ENCODE measurements at regions not wholly inside any gene's neighbourhood (a gene's known extent, or its start where the extent isn't known, plus 50 kb on each side); places are given as distances from the start of the nearest gene placed in this dataset.

DNA sequence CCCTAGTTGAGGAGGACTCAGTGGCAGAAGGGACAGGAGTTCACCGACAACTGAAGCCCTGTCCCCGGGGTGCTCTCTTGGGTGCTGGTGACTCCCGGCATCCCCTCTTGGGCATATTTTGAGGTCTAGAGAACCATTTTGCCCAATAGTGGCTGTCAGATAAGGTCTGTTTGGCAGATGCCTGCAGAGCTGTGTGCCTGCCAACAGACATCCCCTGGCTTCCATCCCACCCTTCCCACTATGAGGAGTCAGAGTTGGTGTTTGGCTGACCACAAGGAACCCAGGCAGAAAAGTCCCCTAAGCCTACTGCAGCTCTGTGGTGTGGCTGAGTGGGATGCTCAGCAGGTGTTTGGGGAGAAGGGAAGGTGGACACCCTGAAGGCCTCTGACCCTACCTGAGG, 207.0 kb downstream of the AUH start:
- intact Hi-C loops (cut with DNase I), result no loop called here
- H3K9me3 ChIP-seq (replicated peaks in 1 of 3), result no peaks in the 10 kb centered on the region
- H3K36me3 ChIP-seq (replicated peaks in 1 of 2), result no peaks in the 10 kb centered on the region
- WGBS, 4 donors, result 96 to 100% (median 97%) methylated on average over 3 of the region's 3 CpGs
- DNase-seq, result no peak
- TF ChIP-seq POLR2A (IDR thresholded peaks at IDR 0.05), result no peak
- TF ChIP-seq, protein P1, sequence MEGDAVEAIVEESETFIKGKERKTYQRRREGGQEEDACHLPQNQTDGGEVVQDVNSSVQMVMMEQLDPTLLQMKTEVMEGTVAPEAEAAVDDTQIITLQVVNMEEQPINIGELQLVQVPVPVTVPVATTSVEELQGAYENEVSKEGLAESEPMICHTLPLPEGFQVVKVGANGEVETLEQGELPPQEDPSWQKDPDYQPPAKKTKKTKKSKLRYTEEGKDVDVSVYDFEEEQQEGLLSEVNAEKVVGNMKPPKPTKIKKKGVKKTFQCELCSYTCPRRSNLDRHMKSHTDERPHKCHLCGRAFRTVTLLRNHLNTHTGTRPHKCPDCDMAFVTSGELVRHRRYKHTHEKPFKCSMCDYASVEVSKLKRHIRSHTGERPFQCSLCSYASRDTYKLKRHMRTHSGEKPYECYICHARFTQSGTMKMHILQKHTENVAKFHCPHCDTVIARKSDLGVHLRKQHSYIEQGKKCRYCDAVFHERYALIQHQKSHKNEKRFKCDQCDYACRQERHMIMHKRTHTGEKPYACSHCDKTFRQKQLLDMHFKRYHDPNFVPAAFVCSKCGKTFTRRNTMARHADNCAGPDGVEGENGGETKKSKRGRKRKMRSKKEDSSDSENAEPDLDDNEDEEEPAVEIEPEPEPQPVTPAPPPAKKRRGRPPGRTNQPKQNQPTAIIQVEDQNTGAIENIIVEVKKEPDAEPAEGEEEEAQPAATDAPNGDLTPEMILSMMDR (IDR thresholded peaks at IDR 0.05), result no peak
- H3K27ac ChIP-seq, result no peak overlapping the region
- peaks cover 0 to 4% of the 10 kb centered on the region in 2 donors for H3K4me1 ChIP-seq (replicated peaks in 1 of 2)
- no peak overlapping the region for H3K4me3 ChIP-seq
- no peaks in the 10 kb centered on the region for H3K27me3 ChIP-seq

DNA sequence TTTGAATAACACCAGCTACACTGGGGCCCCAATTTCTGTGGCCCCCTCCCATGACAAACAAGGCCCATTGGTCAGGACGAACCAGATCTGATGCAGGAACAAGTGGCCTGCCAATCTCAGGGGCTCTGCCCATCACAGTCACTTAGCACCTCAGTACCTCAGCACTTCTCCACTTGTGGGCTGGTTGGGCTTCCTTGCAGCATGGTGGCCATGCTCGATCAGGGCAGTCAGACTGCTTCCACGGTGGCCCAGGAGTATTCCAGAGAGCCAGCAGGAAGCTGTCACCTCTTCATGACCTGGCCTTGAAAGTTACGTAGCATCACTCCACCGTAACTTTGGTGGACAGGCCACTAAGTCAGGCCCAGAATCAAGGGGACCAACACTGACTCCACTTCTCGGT, 206.5 kb downstream of the AUH start:
- H3K27ac ChIP-seq, result no peak overlapping the region
- no peaks in the 10 kb centered on the region for H3K9me3 ChIP-seq (replicated peaks in 1 of 3)
- TF ChIP-seq, protein P1 (IDR thresholded peaks at IDR 0.05), result no peak
- no peak for TF ChIP-seq POLR2A (IDR thresholded peaks at IDR 0.05)
- H3K36me3 ChIP-seq (replicated peaks in 1 of 2), result no peaks in the 10 kb centered on the region
- intact Hi-C loops (cut with DNase I), result no loop called here
- H3K4me3 ChIP-seq, result no peak overlapping the region
- H3K27me3 ChIP-seq, result no peaks in the 10 kb centered on the region
- H3K4me1 ChIP-seq (replicated peaks in 1 of 2), result peaks cover 0 to 5% of the 10 kb centered on the region in 2 donors
- 92 to 95% (median 94%) methylated on average over 2 to 6 of the region's 6 CpGs for WGBS, 4 donors
- no peak for DNase-seq

DNA sequence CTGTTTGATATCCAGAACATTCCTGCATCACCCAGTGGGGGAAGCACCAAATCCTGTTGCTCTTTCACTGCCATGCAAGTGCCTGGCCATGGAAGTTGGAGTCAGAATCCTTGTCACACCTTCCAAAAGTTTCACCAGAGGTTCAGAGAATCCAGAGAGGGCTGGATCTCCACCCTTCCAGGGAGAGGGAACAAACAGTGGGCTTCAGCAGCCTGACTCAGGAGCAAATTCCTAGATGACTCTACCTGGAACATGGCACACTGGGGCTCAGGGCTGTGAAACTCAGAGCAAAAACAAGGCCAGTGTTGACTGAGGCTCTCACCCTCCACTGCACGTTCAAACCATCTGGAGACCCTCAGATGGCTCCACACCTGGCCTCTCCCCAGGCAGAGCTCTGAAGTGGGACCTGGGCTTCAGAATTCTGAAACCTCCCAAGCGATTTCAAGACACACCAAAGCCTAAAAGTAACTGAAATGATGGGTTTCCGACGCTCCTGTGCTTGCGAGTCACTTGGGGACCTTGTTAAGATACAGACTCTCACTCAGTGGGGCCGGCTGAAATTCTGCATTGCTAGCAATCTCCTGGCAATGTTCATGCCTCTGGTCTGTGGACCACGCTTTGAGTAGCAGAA, 205.9 kb downstream of the AUH start:
- Histone ChIP-seq H3K27me3 (no peaks in the 10 kb centered on the region), H3K4me1 (replicated peaks in 1 of 2) (peaks cover 0 to 5% of the 10 kb centered on the region in 2 donors), H3K27ac (no peak overlapping the region), H3K9me3 (replicated peaks in 1 of 3) (no peaks in the 10 kb centered on the region), H3K36me3 (replicated peaks in 1 of 2) (no peaks in the 10 kb centered on the region), H3K4me3 (no peak overlapping the region)
- WGBS, 4 donors, result 88 to 94% (median 92%) methylated on average over 7 of the region's 7 CpGs
- TF ChIP-seq, protein P1 (IDR thresholded peaks at IDR 0.05), result no peak
- no peak for TF ChIP-seq POLR2A (IDR thresholded peaks at IDR 0.05)
- DNase-seq, result no peak
- intact Hi-C loops (cut with DNase I), result no loop called here

DNA sequence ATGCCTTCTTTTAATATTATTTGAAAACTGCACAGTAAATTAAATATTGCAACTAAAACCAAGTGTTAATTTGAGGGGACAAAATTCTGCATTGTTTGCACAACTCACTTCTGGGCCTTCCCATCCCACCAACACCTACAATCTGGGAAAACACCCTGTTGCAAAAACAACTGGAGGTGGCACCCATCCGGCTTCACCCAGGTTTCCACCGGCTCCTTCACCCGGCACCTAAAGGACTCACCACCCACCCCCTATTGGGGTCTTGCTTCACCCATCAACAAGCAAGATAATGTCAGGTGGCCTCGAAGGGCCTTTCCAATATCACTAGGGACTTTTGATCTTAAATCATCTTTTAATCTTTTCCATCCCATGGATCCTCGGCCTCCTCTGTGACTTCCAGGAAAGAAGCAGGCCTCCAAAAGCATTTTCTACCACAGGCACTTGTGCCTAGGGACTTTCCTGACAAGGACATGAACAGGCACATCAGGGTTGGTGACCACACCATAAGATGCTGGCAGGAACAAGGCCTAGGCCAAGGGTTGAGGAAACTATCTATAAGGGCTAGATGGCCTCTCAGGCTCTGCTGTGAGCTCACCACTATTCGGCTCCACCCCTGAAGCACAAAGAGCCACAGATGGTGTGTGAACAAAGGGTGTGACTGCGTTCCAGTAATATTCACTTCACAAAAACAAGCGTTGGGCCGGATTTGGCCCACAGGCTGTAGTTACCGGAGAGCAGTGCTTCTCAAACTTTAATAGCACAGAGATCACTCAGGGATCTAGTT, 205.1 kb downstream of the AUH start:
- Histone ChIP-seq H3K4me1 (replicated peaks in 1 of 2) (peaks cover 0 to 5% of the 10 kb centered on the region in 2 donors), H3K9me3 (replicated peaks in 1 of 3) (no peaks in the 10 kb centered on the region), H3K36me3 (replicated peaks in 1 of 2) (no peaks in the 10 kb centered on the region), H3K27ac (no peak overlapping the region), H3K4me3 (no peak overlapping the region), H3K27me3 (no peaks in the 10 kb centered on the region)
- intact Hi-C loops (cut with DNase I), result no loop called here
- TF ChIP-seq, protein P1 (IDR thresholded peaks at IDR 0.05), result no peak
- TF ChIP-seq POLR2A (IDR thresholded peaks at IDR 0.05), result no peak
- 81 to 85% (median 83%) methylated on average over 10 of the region's 10 CpGs for WGBS, 4 donors
- DNase-seq, result no peak
